ENCODE measurements at regions not wholly inside any gene's neighbourhood (a gene's known extent, or its start where the extent isn't known, plus 50 kb on each side); places are given as distances from the start of the nearest gene placed in this dataset.
"Not testable (repeated sequence)": the region's sequence is repeated elsewhere in the genome, so short reads cannot be mapped to it uniquely, and the experiment has no call there.

GRCh38 chr3:87793337-87793877 is 265.4 kb downstream of the CGGBP1 start:
- DNase-seq (ENCODE audit: low read depth), result no peak

- DNase-seq (ENCODE audit: low read depth), result no peak
Measured at GRCh38 chr3:87792534-87793336, 266.1 kb downstream of the CGGBP1 start, which contains the start of gene HTR1F. HTR1F (plus strand) TSS chr3:87792706.

- DNase-seq (ENCODE audit: low read depth), result no peak
Measured at GRCh38 chr3:87792198-87792533, 266.6 kb downstream of the CGGBP1 start.

- DNase-seq (ENCODE audit: low read depth), result no peak
Measured at GRCh38 chr3:87791248-87792027, 267.4 kb downstream of the CGGBP1 start.

GRCh38 chr3:87789049-87789448 is 269.8 kb downstream of the CGGBP1 start:
- not testable (repeated sequence) for DNase-seq (ENCODE audit: low read depth)

- DNase-seq (ENCODE audit: low read depth), result no peak
Measured at GRCh38 chr3:87788516-87788915, 270.3 kb downstream of the CGGBP1 start.

- no peak for DNase-seq (ENCODE audit: low read depth)
Measured at GRCh38 chr3:87780811-87781210, 278.0 kb downstream of the CGGBP1 start.

GRCh38 chr3:87778876-87779275 is 279.9 kb downstream of the CGGBP1 start:
- no peak for DNase-seq (ENCODE audit: low read depth)

GRCh38 chr3:87771337-87772192 is 287.2 kb downstream of the CGGBP1 start:
- no peak for DNase-seq (ENCODE audit: low read depth)

- DNase-seq (ENCODE audit: low read depth), result no peak
Measured at GRCh38 chr3:87766721-87767120, 292.1 kb downstream of the CGGBP1 start.

GRCh38 chr3:87765256-87765655 is 293.5 kb downstream of the CGGBP1 start:
- DNase-seq (ENCODE audit: low read depth), result no peak

GRCh38 chr3:87761795-87762194 is 297.0 kb downstream of the CGGBP1 start:
- no peak for DNase-seq (ENCODE audit: low read depth)

GRCh38 chr3:87761341-87761740 is 297.5 kb downstream of the CGGBP1 start:
- no peak for DNase-seq (ENCODE audit: low read depth)

GRCh38 chr3:87756616-87757015 is 302.2 kb downstream of the CGGBP1 start:
- no peak for DNase-seq (ENCODE audit: low read depth)

- DNase-seq (ENCODE audit: low read depth), result no peak
Measured at GRCh38 chr3:87755852-87756251, 303.0 kb downstream of the CGGBP1 start.

GRCh38 chr3:87742250-87742649 is 316.6 kb downstream of the CGGBP1 start:
- no peak for DNase-seq (ENCODE audit: low read depth)

- DNase-seq (ENCODE audit: low read depth), result not testable (repeated sequence)
Measured at GRCh38 chr3:87740894-87741293, 317.9 kb downstream of the CGGBP1 start.

- not testable (repeated sequence) for DNase-seq (ENCODE audit: low read depth)
Measured at GRCh38 chr3:87737817-87738216, 321.0 kb downstream of the CGGBP1 start.

GRCh38 chr3:87733671-87734367 is 325.0 kb downstream of the CGGBP1 start:
- no peak for DNase-seq (ENCODE audit: low read depth)

- no peak for DNase-seq (ENCODE audit: low read depth)
Measured at GRCh38 chr3:87732294-87732693, 326.5 kb downstream of the CGGBP1 start.

GRCh38 chr3:87727783-87728182 is 331.0 kb downstream of the CGGBP1 start:
- DNase-seq (ENCODE audit: low read depth), result no peak

Measured in T-helper 22 cell (primary cell).